Activated CD8-positive, alpha-beta memory T cell treated with anti-CD3 and anti-CD28 coated beads for 4 hours (primary cell): ENCODE measurements at regions not wholly inside any gene's neighbourhood (a gene's known extent, or its start where the extent isn't known, plus 50 kb on each side); places are given as distances from the start of the nearest gene placed in this dataset.
A peak's percentile ranks its signal among the peaks of the same experiment; 100 is the strongest.

Source experiments
- DNase-seq, 2 donors: peaks; one replicate each; pipeline ENCODE4 v3.0.0-alpha.2; 2020; ENCODE audit warnings: low read depth in 2 of 2

GRCh38 chr20:60993433-60994044, 258.5 kb upstream of the CDH4 start:
- DNase-seq, result no peak

DNA sequence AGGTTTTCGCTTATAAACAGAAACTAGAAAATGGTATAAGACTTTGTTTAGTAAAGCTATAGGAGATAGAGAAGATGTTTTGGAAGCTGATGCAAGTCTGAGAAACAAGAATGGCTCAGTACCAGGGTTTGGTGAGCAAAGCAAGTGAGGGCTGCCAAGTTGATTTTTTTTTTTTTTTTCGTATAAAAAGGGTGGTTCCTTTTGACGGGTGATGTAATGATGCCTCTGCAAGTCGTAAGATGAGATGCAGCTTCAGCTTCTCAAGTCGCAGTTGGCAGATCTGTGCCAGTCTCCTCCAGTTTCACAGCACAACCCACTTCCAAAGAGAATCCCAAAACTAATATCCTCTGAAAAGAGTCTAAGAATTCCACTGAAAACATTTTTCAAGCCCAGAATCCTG, 252.8 kb upstream of the CDH4 start:
- no peak for DNase-seq

GRCh38 chr20:61002090-61002489, 250.0 kb upstream of the CDH4 start:
- DNase-seq, result no peak

DNA sequence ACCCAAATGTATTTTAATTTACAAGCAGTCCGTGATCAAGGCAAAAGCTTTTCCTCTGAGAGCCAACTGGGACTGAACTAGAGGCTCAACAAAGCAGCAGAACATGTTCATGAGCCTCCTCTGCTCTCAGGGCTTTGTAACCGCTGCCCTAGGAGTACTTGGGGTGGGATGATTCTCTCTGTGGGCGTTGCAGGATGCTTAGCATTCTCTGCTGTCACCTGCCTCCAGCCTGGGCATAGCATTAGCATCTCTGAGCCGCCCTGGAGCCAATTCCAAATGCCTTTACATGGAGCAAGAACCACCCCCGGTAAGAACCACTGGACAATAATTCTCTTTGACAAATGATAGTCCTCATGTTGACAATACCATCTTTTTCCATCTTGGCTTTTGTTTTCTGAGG, 237.6 kb upstream of the CDH4 start:
- DNase-seq, result no peak

- no peak for DNase-seq
Observed at GRCh38 chr20:61015602-61016001, 236.5 kb upstream of the CDH4 start.

DNA sequence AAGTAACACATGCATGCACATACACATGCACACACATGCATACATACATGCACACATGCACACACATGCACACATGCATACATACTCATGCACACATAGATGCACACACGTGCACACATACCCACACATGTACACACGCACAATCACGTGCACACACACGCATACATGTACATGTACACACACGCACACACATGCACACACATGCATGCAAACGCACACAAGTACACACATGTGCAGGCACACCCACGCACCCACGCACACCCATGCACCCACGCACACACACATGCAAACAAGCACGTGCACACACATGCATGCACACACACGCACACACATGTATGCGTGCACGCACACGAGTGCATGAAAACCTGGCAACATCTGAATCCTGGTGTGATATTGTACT, 232.7 kb upstream of the CDH4 start:
- DNase-seq, result no peak

DNA sequence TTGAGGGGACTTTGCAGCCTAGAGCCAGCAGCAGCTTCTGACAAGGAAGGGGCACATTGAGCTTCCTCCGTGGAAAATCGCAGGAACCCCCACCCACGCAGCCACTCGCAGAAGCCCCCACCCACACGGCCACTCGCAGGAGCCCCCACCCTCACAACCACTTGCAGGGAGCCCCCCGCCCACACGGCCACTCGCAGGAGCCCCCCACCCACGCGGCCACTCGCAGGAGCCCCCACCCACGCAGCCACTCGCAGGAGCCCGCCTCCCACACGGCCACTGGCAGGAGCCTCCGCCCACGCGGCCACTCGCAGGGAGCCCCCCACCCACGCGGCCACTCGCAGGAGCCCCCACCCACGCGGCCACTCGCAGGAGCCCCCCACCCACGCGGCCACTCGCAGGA, 228.4 kb upstream of the CDH4 start:
- DNase-seq, result peak in 1 of 2 donors; percentile 12

DNA sequence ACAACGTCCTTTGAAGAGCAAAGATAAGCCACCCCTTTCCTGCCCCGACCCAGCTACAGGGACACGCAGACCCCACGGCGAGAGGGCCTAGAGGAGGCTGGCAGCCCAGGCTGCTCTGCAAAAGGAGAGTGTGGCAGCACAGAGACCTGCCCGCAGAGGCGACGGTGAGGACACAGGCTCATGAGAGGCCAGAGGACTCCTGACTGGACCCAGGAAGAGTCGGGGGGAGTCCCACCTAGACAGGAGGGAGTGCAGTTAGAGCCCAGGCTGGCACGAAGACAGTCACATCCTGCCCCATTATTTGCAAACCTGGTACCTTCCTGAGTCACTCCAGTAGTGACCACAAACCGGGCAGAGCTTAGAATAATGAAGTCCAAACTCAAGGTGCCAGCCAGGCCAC, 227.7 kb upstream of the CDH4 start:
- DNase-seq, result no peak

- no peak for DNase-seq
Observed at GRCh38 chr20:61025536-61025935, 226.5 kb upstream of the CDH4 start.

- DNase-seq, result no peak
Observed at GRCh38 chr20:61026173-61026572, 225.9 kb upstream of the CDH4 start.

- DNase-seq, result no peak
Observed at GRCh38 chr20:61026731-61027130, 225.3 kb upstream of the CDH4 start.

- DNase-seq, result no peak
Observed at GRCh38 chr20:61027218-61027617, 224.8 kb upstream of the CDH4 start.

DNA sequence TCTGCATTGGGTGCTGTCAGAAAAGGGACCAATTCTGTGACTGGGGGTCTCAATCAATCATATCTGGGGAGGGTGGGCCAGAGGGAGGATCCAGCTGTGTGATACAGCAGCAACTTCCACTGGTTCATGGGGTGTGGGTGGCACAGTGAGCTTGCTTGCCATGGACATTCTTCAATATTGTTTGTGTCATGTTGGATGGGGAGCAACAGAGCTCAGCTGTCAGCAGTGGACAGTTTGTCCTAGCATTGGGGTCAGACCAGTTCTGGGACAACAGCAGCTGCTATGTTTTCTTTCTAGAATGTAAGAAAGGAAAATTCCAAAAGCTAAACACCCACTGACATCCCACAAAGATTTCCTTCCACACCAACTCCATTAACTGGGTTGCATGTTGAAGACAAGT, 221.9 kb upstream of the CDH4 start:
- DNase-seq, result no peak

DNA sequence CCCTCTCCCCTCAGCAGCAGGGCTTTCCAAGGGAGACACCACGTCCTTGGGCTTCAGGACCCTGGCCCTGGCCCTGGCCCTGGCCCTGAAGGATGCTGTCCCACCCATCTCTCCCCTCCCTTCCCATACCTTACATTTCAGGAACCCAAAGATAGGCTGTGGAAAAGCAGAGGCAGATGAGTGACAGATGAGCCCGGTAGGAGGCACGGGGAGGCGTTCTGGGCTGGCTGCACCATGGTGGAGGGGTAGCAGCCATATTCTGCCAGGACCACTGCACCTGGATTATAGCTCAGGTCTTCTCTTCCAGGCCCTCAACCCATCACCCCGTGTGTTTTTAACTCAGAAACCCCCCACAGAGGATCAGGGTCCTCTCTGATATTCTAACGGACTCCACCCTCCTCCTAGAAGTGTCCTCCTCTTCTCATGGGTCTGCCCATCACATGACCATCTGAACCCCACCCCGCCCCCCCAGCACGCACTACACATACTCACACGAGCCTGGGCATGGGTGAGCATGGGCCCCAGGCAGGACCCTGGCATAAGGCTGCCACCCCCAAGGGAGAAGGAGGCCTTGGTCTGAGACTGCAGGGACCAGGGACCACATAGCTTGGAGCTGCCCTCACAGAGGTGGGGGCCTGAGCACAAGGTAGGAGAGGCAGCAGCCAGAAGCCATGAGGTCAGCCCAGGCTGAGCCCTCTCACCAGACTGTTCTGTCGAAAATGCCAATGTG, 220.8 kb upstream of the CDH4 start:
- DNase-seq, result no peak

DNA sequence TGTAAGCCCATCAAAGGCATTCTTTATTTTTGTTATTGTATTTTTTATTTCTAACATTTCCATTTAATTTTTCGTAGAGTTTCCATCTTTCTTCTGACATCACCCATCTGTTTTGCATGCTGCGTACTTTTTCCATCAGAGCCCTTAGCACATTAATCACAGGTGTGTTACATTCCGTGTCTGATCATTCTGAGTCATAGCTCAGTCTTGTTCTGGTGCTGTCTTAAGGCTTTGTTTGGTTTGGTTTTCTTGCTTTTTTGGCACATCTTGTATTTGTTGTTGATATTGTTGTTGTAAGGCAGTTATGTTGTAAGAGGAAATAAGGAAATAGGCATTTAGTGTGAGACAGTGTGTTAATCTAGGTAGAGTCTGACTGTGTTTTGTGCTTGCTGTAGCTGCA, 214.6 kb upstream of the CDH4 start:
- DNase-seq, result no peak

GRCh38 chr20:61041481-61041880, 210.6 kb upstream of the CDH4 start:
- no peak for DNase-seq

DNA sequence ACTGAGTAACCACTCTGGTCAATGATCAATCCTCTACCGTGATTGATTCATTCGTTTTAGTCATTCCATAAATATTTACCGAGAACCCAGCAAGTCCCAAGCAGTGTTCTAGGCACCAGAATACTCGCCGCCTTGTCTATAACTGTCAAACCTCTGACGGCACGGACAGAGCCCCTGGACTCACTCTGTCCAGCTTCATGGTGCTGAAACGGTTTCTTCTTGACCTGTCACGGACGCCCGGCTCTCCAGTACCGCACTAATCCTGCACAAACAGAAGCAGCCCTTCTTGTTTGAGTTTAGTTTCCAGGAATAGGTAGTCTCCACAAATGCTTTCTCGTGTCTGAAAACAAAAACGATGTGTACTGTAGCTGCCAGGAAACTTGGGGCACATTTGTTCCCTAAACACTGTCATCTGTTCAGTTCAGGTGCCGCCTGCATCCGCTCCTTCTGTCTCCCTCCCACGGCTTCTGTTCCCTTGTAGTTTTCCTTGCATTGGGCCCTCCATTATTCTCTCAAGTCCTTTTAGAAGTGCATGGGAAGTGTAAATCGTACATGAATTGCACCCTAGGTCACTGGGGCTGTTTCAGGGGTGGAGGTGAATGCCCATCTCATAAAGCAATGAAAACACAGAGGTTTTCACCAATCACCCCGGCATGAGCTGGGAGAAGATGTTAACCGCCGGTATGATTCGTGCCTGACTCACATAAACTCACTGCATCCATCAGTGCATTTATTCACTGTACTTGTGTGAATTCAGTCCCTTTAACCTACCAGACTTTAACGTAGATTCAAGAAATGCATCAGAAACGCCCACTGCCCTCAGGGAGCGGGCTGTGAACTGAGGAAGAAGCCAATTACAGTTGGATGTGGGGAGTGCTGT, 209.3 kb upstream of the CDH4 start:
- DNase-seq, result no peak

DNA sequence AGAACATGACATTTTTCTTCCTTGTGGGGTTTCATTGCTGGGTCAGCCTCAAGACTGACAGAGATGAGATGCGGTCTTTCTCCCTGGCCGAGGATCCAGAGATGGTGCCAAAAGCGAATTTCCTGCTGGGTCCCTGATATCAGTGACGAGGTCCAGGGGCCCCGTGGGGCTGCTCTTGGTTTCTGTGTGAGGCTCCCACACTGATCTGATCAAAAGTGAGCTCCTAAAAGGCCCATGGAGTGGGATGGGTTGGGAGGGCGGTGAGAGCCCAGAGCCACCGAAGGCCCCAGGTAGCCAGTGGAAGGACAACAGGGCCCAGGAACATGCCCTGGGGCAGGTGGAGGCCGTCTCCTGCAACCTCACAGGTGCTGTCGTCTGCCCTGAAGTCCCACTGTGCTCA, 208.4 kb upstream of the CDH4 start:
- no peak for DNase-seq

DNA sequence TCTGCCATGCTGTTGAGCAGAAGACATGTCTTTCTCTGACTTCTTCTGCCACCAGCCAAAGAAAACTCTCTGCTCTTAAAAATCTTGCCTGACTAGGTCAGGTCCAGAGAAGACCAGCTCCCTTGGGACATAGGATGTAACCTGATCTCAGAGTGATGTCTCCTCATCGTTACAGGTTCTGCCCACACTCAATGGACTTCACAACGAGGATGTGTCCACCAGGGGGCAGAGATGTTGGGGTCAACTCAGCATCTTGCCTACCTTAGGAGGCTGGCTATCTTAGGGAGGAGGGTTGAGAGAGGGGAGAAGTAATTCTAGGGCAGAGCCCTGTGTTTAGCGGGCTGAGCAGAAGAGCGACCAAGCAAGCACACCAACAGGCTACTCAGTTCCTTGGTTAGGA, 207.6 kb upstream of the CDH4 start:
- DNase-seq, result no peak

GRCh38 chr20:61045091-61045490, 207.0 kb upstream of the CDH4 start:
- DNase-seq, result no peak

DNA sequence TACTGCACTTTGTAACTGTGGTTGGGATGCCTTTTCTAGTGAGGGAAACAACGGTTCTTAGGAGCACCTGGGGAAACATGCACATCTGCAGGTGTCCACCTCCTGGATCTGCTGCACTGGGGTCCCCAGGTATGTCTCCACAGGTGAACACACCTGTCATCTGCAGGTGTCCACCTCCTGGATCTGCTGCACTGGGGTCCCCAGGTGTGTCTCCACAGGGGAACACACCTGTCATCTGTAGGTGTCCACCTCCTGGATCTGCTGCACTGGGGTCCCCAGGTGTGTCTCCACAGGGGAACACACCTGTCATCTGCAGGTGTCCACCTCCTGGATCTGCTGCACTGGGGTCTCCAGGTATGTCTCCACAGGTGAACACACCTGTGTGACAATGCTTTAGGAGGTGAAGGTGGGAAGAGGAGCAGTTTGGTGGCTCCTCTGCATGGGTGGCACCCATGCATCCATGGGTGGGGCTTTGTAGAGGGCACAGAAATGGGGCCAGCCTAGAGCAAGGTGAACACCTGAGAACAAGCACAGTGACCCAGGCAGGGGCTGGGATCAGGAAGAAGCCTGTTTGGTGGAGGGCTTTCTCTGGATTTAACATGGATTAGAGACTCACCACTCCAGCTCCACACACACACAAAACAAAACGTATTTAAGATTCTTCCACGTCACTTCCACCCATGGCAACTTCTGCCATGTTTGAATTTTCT, 206.0 kb upstream of the CDH4 start:
- DNase-seq, result no peak

DNA sequence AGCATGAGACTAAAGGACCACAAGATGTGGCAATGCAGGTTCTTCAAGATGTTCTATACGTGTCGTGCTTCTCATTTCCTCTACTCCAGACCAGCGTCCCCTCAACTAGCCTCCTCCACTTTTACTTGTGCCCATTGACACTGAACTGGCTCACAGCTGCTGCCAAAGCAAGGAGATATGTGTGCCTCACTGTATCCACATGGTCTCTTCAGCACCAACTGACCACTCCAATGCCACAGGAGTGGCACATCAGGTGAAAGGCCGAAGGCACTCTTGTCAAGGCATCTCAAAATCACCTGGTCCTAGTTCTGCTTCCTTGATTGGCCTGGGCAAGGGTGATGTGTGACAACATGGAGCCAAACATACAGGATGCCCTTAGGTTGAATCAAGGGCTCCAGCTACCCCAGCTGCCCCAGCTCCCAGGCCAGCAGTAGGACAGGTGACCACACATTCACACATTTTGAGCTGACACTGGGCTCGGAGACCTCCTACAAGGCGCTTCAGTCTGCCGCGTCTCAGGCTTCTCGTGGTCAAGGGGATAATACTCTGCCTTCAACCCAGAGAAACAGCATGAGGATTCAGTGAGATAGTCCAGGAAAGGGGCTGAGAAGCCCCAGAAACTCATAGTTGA, 205.2 kb upstream of the CDH4 start:
- DNase-seq, result no peak
